SK-N-SH (cell line): ENCODE measurements at regions not wholly inside any gene's neighbourhood (a gene's known extent, or its start where the extent isn't known, plus 50 kb on each side); places are given as distances from the start of the nearest gene placed in this dataset.

Experiments
- CTCF ChIA-PET: fragments of 300-600, 350-600 bp; formaldehyde crosslinking; extraction: SDS; loops from one replicate; lab custom pipeline; 2021; lab: Yijun Ruan, JAX
- POLR2A ChIA-PET: fragments of 350-600 bp; sonication (Branson Sonifier 250); formaldehyde crosslinking; extraction: SDS; loops from one replicate; lab custom pipeline; 2020; ENCODE audit warnings: antibody characterized with exemption, inconsistent platforms; lab: Yijun Ruan, JAX
- DNase-seq: peaks from one replicate; pipeline ENCODE4 v3.0.0; 2012
- H2AFZ ChIP-seq: fragments of 200-600 bp; sonication (generic); 2 replicates; pipeline ENCODE4 v1.8.1; 2016; ENCODE audit warnings: antibody characterized with exemption, mild to moderate bottlenecking, low read depth
- H3F3A ChIP-seq: fragments of 200-600 bp; sonication (generic); replicated peaks from 2 replicates; pipeline ENCODE3; 2016; ENCODE audit warnings: antibody characterized with exemption, mild to moderate bottlenecking; ENCODE audit not compliant: insufficient read depth
- H3K27ac ChIP-seq, 2 experiments: fragments of 200-500 bp in 1 of 2; fragments of 200-600 bp in 1 of 2; sonication (Bioruptor generic) in 1 of 2; sonication (generic), shearing (Covaris generic) in 1 of 2; 2 replicates each; pipeline versions ENCODE4 v1.5.1 to v1.6.1; 2014 to 2016; ENCODE audit warnings: low read depth in 2 of 2, inconsistent platforms in 1 of 2, low read length in 1 of 2, mild to moderate bottlenecking in 1 of 2, mixed read lengths in 1 of 2
- H3K27me3 ChIP-seq: fragments of 200-600 bp; sonication (generic), shearing (Covaris generic); 2 replicates; pipeline ENCODE4 v1.6.1; 2016; ENCODE audit warnings: mixed run types; ENCODE audit not compliant: insufficient read depth
- H3K36me3 ChIP-seq, 2 experiments: fragments of 200-500 bp in 1 of 2; fragments of 200-600 bp in 1 of 2; sonication (Bioruptor generic) in 1 of 2; sonication (generic) in 1 of 2; replicated peaks in 1 of 2; 2 replicates each; pipeline versions ENCODE3 to v1.5.1; 2014 to 2016; ENCODE audit warnings: low read length in 1 of 2, mild to moderate bottlenecking in 1 of 2; ENCODE audit not compliant: insufficient read depth in 2 of 2, control insufficient read depth in 1 of 2
- H3K4me1 ChIP-seq, 2 experiments: fragments of 200-500 bp in 1 of 2; fragments of 200-600 bp in 1 of 2; sonication (Bioruptor generic) in 1 of 2; sonication (generic), shearing (Covaris generic) in 1 of 2; 2 replicates each; pipeline versions ENCODE4 v1.5.1 to v1.6.1; 2014 to 2016; ENCODE audit warnings: low read depth in 1 of 2, low read length in 1 of 2, mixed run types in 1 of 2; ENCODE audit not compliant: insufficient read depth in 2 of 2, control insufficient read depth in 1 of 2
- H3K4me2 ChIP-seq: fragments of 200-600 bp; sonication (generic), shearing (Covaris generic); 2 replicates; pipeline ENCODE4 v1.6.1; 2017; ENCODE audit warnings: mixed run types
- H3K4me3 ChIP-seq, 2 experiments: fragments of 200-500 bp in 1 of 2; fragments of 200-600 bp in 1 of 2; sonication (Bioruptor generic) in 1 of 2; sonication (generic), shearing (Covaris generic) in 1 of 2; 2 replicates each; pipeline versions ENCODE4 v1.5.1 to v1.8.1; 2014 to 2016; ENCODE audit warnings: low read depth in 2 of 2, inconsistent platforms in 1 of 2, low read length in 1 of 2, mild to moderate bottlenecking in 1 of 2, mixed read lengths in 1 of 2, moderate library complexity in 1 of 2
- H3K79me2 ChIP-seq: fragments of 200-600 bp; sonication (generic); 2 replicates; pipeline ENCODE4 v1.8.1; 2017; ENCODE audit warnings: mild to moderate bottlenecking; ENCODE audit not compliant: insufficient read depth
- H3K9ac ChIP-seq: fragments of 200-600 bp; sonication (generic); 2 replicates; pipeline ENCODE4 v1.6.1; 2017; ENCODE audit warnings: mixed run types
- H3K9me2 ChIP-seq: fragments of 200-600 bp; sonication (generic); 2 replicates; pipeline ENCODE4 v1.6.1; 2017; ENCODE audit warnings: mixed run types
- H3K9me3 ChIP-seq: fragments of 200-600 bp; sonication (generic); 2 replicates; pipeline ENCODE4 v1.6.1; 2017; ENCODE audit warnings: mixed run types, mild to moderate bottlenecking, moderate library complexity
- H4K20me1 ChIP-seq: fragments of 200-600 bp; sonication (generic); 2 replicates; pipeline ENCODE4 v1.6.1; 2017; ENCODE audit warnings: mild to moderate bottlenecking, mixed run types; ENCODE audit not compliant: insufficient read depth
- CTCF ChIP-seq: fragments of 200-600 bp; sonication (generic); IDR thresholded peaks from 2 replicates; pipeline ENCODE4 v1.6.1; 2017; ENCODE audit warnings: antibody characterized with exemption, mild to moderate bottlenecking, moderate library complexity
- FOXJ3 ChIP-seq: sonication (generic); formaldehyde crosslinking; IDR thresholded peaks from 2 replicates; pipeline ENCODE4 v1.5.1; 2020; ENCODE audit warnings: mild to moderate bottlenecking, missing genetic modification reagents
- GABPA ChIP-seq: IDR thresholded peaks from 2 replicates; pipeline ENCODE4 v1.4.0; 2012; ENCODE audit warnings: low read depth, mild to moderate bottlenecking
- GATA2 ChIP-seq: sonication (generic); formaldehyde crosslinking; IDR thresholded peaks from 2 replicates; pipeline ENCODE4 v1.5.0; 2020; ENCODE audit warnings: mild to moderate bottlenecking, missing genetic modification reagents
- IRF3 ChIP-seq: fragments of 150-350 bp; IDR thresholded peaks from 2 replicates; pipeline ENCODE4 v1.6.1; 2016; ENCODE audit warnings: mild to moderate bottlenecking, low read depth, low read length
- MEF2A ChIP-seq: IDR thresholded peaks from 2 replicates; pipeline ENCODE4 v1.4.0; 2012; ENCODE audit warnings: low read depth, borderline replicate concordance
- MXI1 ChIP-seq: IDR thresholded peaks from 2 replicates; pipeline ENCODE4 v1.6.1; 2012; ENCODE audit warnings: mild to moderate bottlenecking, low read depth, low read length, improper control_type of control experiment
- PBX3 ChIP-seq: IDR thresholded peaks from 2 replicates; pipeline ENCODE4; 2012
- POLR2AphosphoS5 ChIP-seq: IDR thresholded peaks from 2 replicates; pipeline ENCODE4 v1.6.1; 2012; ENCODE audit warnings: low read depth, low read length
- RAD21 ChIP-seq: IDR thresholded peaks from 2 replicates; pipeline ENCODE4 v1.6.1; 2012; ENCODE audit warnings: mild to moderate bottlenecking, low read length
- REST ChIP-seq: IDR thresholded peaks from 2 replicates; pipeline ENCODE4 v1.6.1; 2012; ENCODE audit warnings: mild to moderate bottlenecking, low read depth, low read length, moderate library complexity
- RXRA ChIP-seq: IDR thresholded peaks from 2 replicates; pipeline ENCODE4 v1.4.0; 2012; ENCODE audit warnings: low read depth, mild to moderate bottlenecking, borderline replicate concordance
- SMC3 ChIP-seq: IDR thresholded peaks from 2 replicates; pipeline ENCODE4 v1.6.1; 2012; ENCODE audit warnings: low read depth, low read length, improper control_type of control experiment
- TCF12 ChIP-seq: IDR thresholded peaks from 2 replicates; pipeline ENCODE4 v1.4.0; 2012
- ZBTB33 ChIP-seq: IDR thresholded peaks from 2 replicates; pipeline ENCODE4 v1.4.0; 2012; ENCODE audit warnings: low read depth, borderline replicate concordance
- WGBS: methylation state at CpG from one replicate; pipeline ENCODE4 v1.1.6; 2017; ENCODE audit warnings: low lambda C conversion rate; 5-methylcytosine and 5-hydroxymethylcytosine counted together

- Histone ChIP-seq H3K4me3 (no peak overlapping the region), H3F3A (no peaks in the 10 kb centered on the region), H3K4me1 (peaks cover 0 to 12% of the 10 kb centered on the region in 2 experiments; a peak in 1 of 4 replicates), H3K36me3 (no peaks in the 10 kb centered on the region), H3K9me2 (no peaks in the 10 kb centered on the region), H3K27ac (no peak overlapping the region), H4K20me1 (no peaks in the 10 kb centered on the region), H3K27me3 (no peaks in the 10 kb centered on the region), H3K4me2 (no peak overlapping the region), H3K79me2 (no peaks in the 10 kb centered on the region), H3K9ac (no peak overlapping the region), H3K9me3 (no peaks in the 10 kb centered on the region), H2AFZ (no peak overlapping the region)
- WGBS = 62% methylated on average over 9 of the region's 9 CpGs
- DNase-seq = no peak
- CTCF ChIA-PET = no interaction called here
- POLR2A ChIA-PET = no interaction called here
- TF ChIP-seq RAD21 (no peak), RXRA (no peak), IRF3 (no peak), PBX3 (no peak), REST (no peak), MXI1 (no peak), MEF2A (no peak), SMC3 (no peak), FOXJ3 (CRISPR knock-in tag) (no peak), GATA2 (no peak), TCF12 (no peak), POLR2AphosphoS5 (no peak), CTCF (no peak), ZBTB33 (no peak), GABPA (no peak)
These were observed 235.1 kb upstream of the AUTS2 start for GRCh38 chr7:69363136-69363535.
